ENCODE measurements at regions not wholly inside any gene's neighbourhood (a gene's known extent, or its start where the extent isn't known, plus 50 kb on each side); places are given as distances from the start of the nearest gene placed in this dataset.

DNA sequence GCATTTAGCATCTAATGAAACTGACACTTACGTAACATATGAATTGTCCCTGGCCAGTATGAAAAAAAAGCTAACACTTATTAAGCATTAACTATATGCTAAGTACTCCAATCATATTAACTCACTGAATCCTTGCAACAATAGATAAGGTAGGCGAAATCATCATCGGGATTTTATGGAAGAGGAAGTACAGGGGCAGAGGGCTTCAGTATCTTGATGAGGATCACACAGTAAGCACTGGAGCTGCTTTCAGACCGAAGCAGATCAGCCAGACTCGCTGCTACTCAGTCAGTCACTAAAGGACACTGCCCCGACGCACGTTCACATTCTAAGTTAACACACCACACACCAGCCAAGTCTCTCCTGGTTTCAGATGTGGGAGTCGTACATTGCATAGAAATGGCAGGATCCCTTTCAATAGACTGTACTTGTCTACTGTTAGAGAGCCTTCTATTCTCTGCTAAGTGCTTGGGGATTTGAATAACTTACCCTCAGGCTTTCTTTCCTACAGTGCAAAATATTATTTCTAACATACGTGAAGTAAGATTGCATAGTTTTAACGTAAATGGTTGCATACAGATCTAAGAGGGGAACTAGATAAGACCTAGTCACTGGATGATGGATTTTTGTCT is 540.2 kb upstream of the TENM3 start:
- TF ChIP-seq, protein P1, sequence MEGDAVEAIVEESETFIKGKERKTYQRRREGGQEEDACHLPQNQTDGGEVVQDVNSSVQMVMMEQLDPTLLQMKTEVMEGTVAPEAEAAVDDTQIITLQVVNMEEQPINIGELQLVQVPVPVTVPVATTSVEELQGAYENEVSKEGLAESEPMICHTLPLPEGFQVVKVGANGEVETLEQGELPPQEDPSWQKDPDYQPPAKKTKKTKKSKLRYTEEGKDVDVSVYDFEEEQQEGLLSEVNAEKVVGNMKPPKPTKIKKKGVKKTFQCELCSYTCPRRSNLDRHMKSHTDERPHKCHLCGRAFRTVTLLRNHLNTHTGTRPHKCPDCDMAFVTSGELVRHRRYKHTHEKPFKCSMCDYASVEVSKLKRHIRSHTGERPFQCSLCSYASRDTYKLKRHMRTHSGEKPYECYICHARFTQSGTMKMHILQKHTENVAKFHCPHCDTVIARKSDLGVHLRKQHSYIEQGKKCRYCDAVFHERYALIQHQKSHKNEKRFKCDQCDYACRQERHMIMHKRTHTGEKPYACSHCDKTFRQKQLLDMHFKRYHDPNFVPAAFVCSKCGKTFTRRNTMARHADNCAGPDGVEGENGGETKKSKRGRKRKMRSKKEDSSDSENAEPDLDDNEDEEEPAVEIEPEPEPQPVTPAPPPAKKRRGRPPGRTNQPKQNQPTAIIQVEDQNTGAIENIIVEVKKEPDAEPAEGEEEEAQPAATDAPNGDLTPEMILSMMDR (IDR thresholded peaks at IDR 0.05), result no peak
- no peak for TF ChIP-seq POLR2AphosphoS5 (IDR thresholded peaks at IDR 0.05)
